GM21367 (cell line): ENCODE measurements at regions not wholly inside any gene's neighbourhood (a gene's known extent, or its start where the extent isn't known, plus 50 kb on each side); places are given as distances from the start of the nearest gene placed in this dataset.
"Not testable (repeated sequence)": the region's sequence is repeated elsewhere in the genome, so short reads cannot be mapped to it uniquely, and the experiment has no call there.

ENCODE experiments used
- ATAC-seq: cut with Tn5 transposase; IDR thresholded peaks from one replicate; pipeline ENCODE4 v1.9.1; 2021; ENCODE audit not compliant: unreplicated experiment

GRCh38 chr7:91618776-91619765 is 261.4 kb downstream of the MTERF1 start:
- no peak for ATAC-seq

- no peak for ATAC-seq
These were observed 259.7 kb downstream of the MTERF1 start for GRCh38 chr7:91620827-91621226.

- not testable (repeated sequence) for ATAC-seq
These were observed 253.2 kb downstream of the MTERF1 start for GRCh38 chr7:91627324-91627723.

GRCh38 chr7:91628742-91629141 is 251.8 kb downstream of the MTERF1 start:
- no peak for ATAC-seq

GRCh38 chr7:91630581-91631380 is 249.7 kb downstream of the MTERF1 start:
- ATAC-seq = no peak

GRCh38 chr7:91632234-91632940 is 248.1 kb downstream of the MTERF1 start:
- no peak for ATAC-seq

- ATAC-seq = no peak
These were observed 247.5 kb downstream of the MTERF1 start for GRCh38 chr7:91633013-91633441.

GRCh38 chr7:91634485-91635177 is 245.9 kb downstream of the MTERF1 start:
- ATAC-seq = no peak

- ATAC-seq = peak; percentile 48
These were observed 244.3 kb downstream of the MTERF1 start for GRCh38 chr7:91636129-91636724.

GRCh38 chr7:91636728-91637127 is 243.8 kb downstream of the MTERF1 start:
- no peak for ATAC-seq

GRCh38 chr7:91644256-91644655 is 236.2 kb downstream of the MTERF1 start:
- ATAC-seq = no peak

- no peak for ATAC-seq
These were observed 235.0 kb downstream of the MTERF1 start for GRCh38 chr7:91645542-91645941.

GRCh38 chr7:91651986-91652385 is 228.5 kb downstream of the MTERF1 start:
- no peak for ATAC-seq

GRCh38 chr7:91653286-91653685 is 227.2 kb downstream of the MTERF1 start:
- ATAC-seq = no peak

- no peak for ATAC-seq
These were observed 224.8 kb downstream of the MTERF1 start for GRCh38 chr7:91655656-91656055.

- ATAC-seq = no peak
These were observed 223.7 kb downstream of the MTERF1 start for GRCh38 chr7:91656541-91657482.

GRCh38 chr7:91657483-91658071 is 222.9 kb downstream of the MTERF1 start:
- no peak for ATAC-seq

GRCh38 chr7:91659096-91659495 is 221.4 kb downstream of the MTERF1 start:
- no peak for ATAC-seq
